Smooth muscle cell of the brain vasculature (primary cell): ENCODE measurements at regions not wholly inside any gene's neighbourhood (a gene's known extent, or its start where the extent isn't known, plus 50 kb on each side); places are given as distances from the start of the nearest gene placed in this dataset.

ENCODE experiments used
- DNase-seq: peaks from one replicate; pipeline ENCODE4 v3.0.0-alpha.2; 2012; ENCODE audit warnings: low read depth, low spot score

- no peak for DNase-seq
These were observed 216.1 kb downstream of the MYCN start for GRCh38 chr2:16156411-16156810.

GRCh38 chr2:16155766-16156165 is 215.4 kb downstream of the MYCN start:
- DNase-seq, result no peak

- no peak for DNase-seq
These were observed 215.0 kb downstream of the MYCN start for GRCh38 chr2:16155366-16155765.

- DNase-seq, result no peak
These were observed 214.3 kb downstream of the MYCN start for GRCh38 chr2:16154501-16155280.

GRCh38 chr2:16154061-16154460 is 213.7 kb downstream of the MYCN start:
- DNase-seq, result no peak

- DNase-seq, result no peak
These were observed 213.3 kb downstream of the MYCN start for GRCh38 chr2:16153754-16154035.

GRCh38 chr2:16152928-16153753 is 212.8 kb downstream of the MYCN start:
- no peak for DNase-seq

GRCh38 chr2:16152071-16152927 is 211.9 kb downstream of the MYCN start:
- DNase-seq, result no peak

GRCh38 chr2:16151651-16152050 is 211.3 kb downstream of the MYCN start:
- no peak for DNase-seq

GRCh38 chr2:16151281-16151570 is 210.9 kb downstream of the MYCN start:
- no peak for DNase-seq

GRCh38 chr2:16150456-16151280 is 210.3 kb downstream of the MYCN start:
- DNase-seq, result no peak

- no peak for DNase-seq
These were observed 209.2 kb downstream of the MYCN start for GRCh38 chr2:16149349-16150243.

- DNase-seq, result no peak
These were observed 208.4 kb downstream of the MYCN start for GRCh38 chr2:16148632-16149348.

GRCh38 chr2:16142383-16143361 is 202.3 kb downstream of the MYCN start:
- DNase-seq, result no peak

GRCh38 chr2:16141641-16141921 is 201.2 kb downstream of the MYCN start:
- no peak for DNase-seq

- no peak for DNase-seq
These were observed 200.7 kb downstream of the MYCN start for GRCh38 chr2:16140771-16141640.

GRCh38 chr2:16139663-16140615 is 199.6 kb downstream of the MYCN start:
- DNase-seq, result no peak
